ENCODE measurements at regions not wholly inside any gene's neighbourhood (a gene's known extent, or its start where the extent isn't known, plus 50 kb on each side); places are given as distances from the start of the nearest gene placed in this dataset.

- DNase-seq (ENCODE audit: low spot score in 2 of 2): no peak
- Mint-ChIP-seq H3K36me3 (ENCODE audit: insufficient read depth) (peaks cover 3% of the 10 kb centered on the region), H3K27me3 (peaks cover 35% of the 10 kb centered on the region), H3K4me1 (no peaks in the 10 kb centered on the region), H3K9me3 (peaks cover 12% of the 10 kb centered on the region), H3K27ac (ENCODE audit: low read depth) (no peak overlapping the region), H3K4me3 (no peak overlapping the region)
- ATAC-seq (replicated peaks; ENCODE audit: extremely low read depth, poor library complexity, severe bottlenecking): no peak
These were observed 334.5 kb downstream of the PRDM2 start for GRCh38 chr1:14034506-14034905.

GRCh38 chr1:14037101-14037847, 337.3 kb downstream of the PRDM2 start:
- H3K27ac Mint-ChIP-seq (ENCODE audit: low read depth): no peak overlapping the region
- ATAC-seq (replicated peaks; ENCODE audit: extremely low read depth, poor library complexity, severe bottlenecking): no peak

GRCh38 chr1:14039582-14040430, 339.8 kb downstream of the PRDM2 start:
- H3K4me1 Mint-ChIP-seq: no peaks in the 10 kb centered on the region
- no peaks in the 10 kb centered on the region for H3K36me3 Mint-ChIP-seq (ENCODE audit: insufficient read depth)
- no peak overlapping the region for H3K4me3 Mint-ChIP-seq
- DNase-seq (ENCODE audit: low spot score in 2 of 2) (no peak), ATAC-seq (replicated peaks; ENCODE audit: extremely low read depth, poor library complexity, severe bottlenecking) (no peak)
- H3K27ac Mint-ChIP-seq (ENCODE audit: low read depth): no peak overlapping the region
- H3K9me3 Mint-ChIP-seq: peaks cover 30% of the 10 kb centered on the region
- H3K27me3 Mint-ChIP-seq: peaks cover 13% of the 10 kb centered on the region

More at GRCh38 chr1:14037101-14037847, 337.3 kb downstream of the PRDM2 start:
- peaks cover 3% of the 10 kb centered on the region for H3K36me3 Mint-ChIP-seq (ENCODE audit: insufficient read depth)
- DNase-seq (ENCODE audit: low spot score in 2 of 2): no peak
- no peak overlapping the region for H3K4me3 Mint-ChIP-seq
- peaks cover 24% of the 10 kb centered on the region for H3K9me3 Mint-ChIP-seq
- no peaks in the 10 kb centered on the region for H3K4me1 Mint-ChIP-seq
- peaks cover 26% of the 10 kb centered on the region for H3K27me3 Mint-ChIP-seq

- no peak for DNase-seq (ENCODE audit: low spot score in 2 of 2)
- H3K36me3 Mint-ChIP-seq (ENCODE audit: insufficient read depth): no peaks in the 10 kb centered on the region
- ATAC-seq (replicated peaks; ENCODE audit: extremely low read depth, poor library complexity, severe bottlenecking): no peak
- H3K4me1 Mint-ChIP-seq: no peaks in the 10 kb centered on the region
- no peak overlapping the region for H3K4me3 Mint-ChIP-seq
- H3K27me3 Mint-ChIP-seq: peaks cover 30% of the 10 kb centered on the region
- no peaks in the 10 kb centered on the region for H3K9me3 Mint-ChIP-seq
- H3K27ac Mint-ChIP-seq (ENCODE audit: low read depth): no peak overlapping the region
These were observed 350.0 kb downstream of the PRDM2 start for GRCh38 chr1:14049965-14050364.

- no peak for DNase-seq (ENCODE audit: low spot score in 2 of 2)
These were observed 355.6 kb downstream of the PRDM2 start for GRCh38 chr1:14055442-14056223.

GRCh38 chr1:14057640-14058039, 357.7 kb downstream of the PRDM2 start:
- ATAC-seq (replicated peaks; ENCODE audit: extremely low read depth, poor library complexity, severe bottlenecking) (no peak), DNase-seq (ENCODE audit: low spot score in 2 of 2) (no peak)
- H3K4me3 Mint-ChIP-seq: no peak overlapping the region
- no peaks in the 10 kb centered on the region for H3K36me3 Mint-ChIP-seq (ENCODE audit: insufficient read depth)
- H3K27ac Mint-ChIP-seq (ENCODE audit: low read depth): no peak overlapping the region
- no peaks in the 10 kb centered on the region for H3K4me1 Mint-ChIP-seq
- no peaks in the 10 kb centered on the region for H3K9me3 Mint-ChIP-seq
- peaks cover 14% of the 10 kb centered on the region for H3K27me3 Mint-ChIP-seq

More at GRCh38 chr1:14055442-14056223, 355.6 kb downstream of the PRDM2 start:
- H3K4me1 Mint-ChIP-seq: no peaks in the 10 kb centered on the region
- no peak for ATAC-seq (replicated peaks; ENCODE audit: extremely low read depth, poor library complexity, severe bottlenecking)
- H3K36me3 Mint-ChIP-seq (ENCODE audit: insufficient read depth): no peaks in the 10 kb centered on the region
- H3K9me3 Mint-ChIP-seq: no peaks in the 10 kb centered on the region
- H3K4me3 Mint-ChIP-seq: no peak overlapping the region
- peaks cover 13% of the 10 kb centered on the region for H3K27me3 Mint-ChIP-seq
- H3K27ac Mint-ChIP-seq (ENCODE audit: low read depth): no peak overlapping the region

- Mint-ChIP-seq H3K27me3 (peaks cover 12% of the 10 kb centered on the region), H3K9me3 (no peaks in the 10 kb centered on the region), H3K4me3 (no peak overlapping the region), H3K27ac (ENCODE audit: low read depth) (no peak overlapping the region), H3K36me3 (ENCODE audit: insufficient read depth) (no peaks in the 10 kb centered on the region), H3K4me1 (no peaks in the 10 kb centered on the region)
- ATAC-seq (replicated peaks; ENCODE audit: extremely low read depth, poor library complexity, severe bottlenecking) (no peak), DNase-seq (ENCODE audit: low spot score in 2 of 2) (no peak)
These were observed 361.2 kb downstream of the PRDM2 start for GRCh38 chr1:14061204-14061603.

GRCh38 chr1:14061722-14062121, 361.7 kb downstream of the PRDM2 start:
- H3K27me3 Mint-ChIP-seq: peaks cover 12% of the 10 kb centered on the region
- no peaks in the 10 kb centered on the region for H3K9me3 Mint-ChIP-seq
- no peak overlapping the region for H3K27ac Mint-ChIP-seq (ENCODE audit: low read depth)
- ATAC-seq (replicated peaks; ENCODE audit: extremely low read depth, poor library complexity, severe bottlenecking): no peak
- H3K4me1 Mint-ChIP-seq: no peaks in the 10 kb centered on the region
- no peaks in the 10 kb centered on the region for H3K36me3 Mint-ChIP-seq (ENCODE audit: insufficient read depth)
- DNase-seq (ENCODE audit: low spot score in 2 of 2): no peak
- no peak overlapping the region for H3K4me3 Mint-ChIP-seq

- H3K27ac Mint-ChIP-seq (ENCODE audit: low read depth): no peak overlapping the region
- ATAC-seq (replicated peaks; ENCODE audit: extremely low read depth, poor library complexity, severe bottlenecking) (no peak), DNase-seq (ENCODE audit: low spot score in 2 of 2) (no peak)
- no peaks in the 10 kb centered on the region for H3K9me3 Mint-ChIP-seq
- no peak overlapping the region for H3K4me3 Mint-ChIP-seq
- no peaks in the 10 kb centered on the region for H3K36me3 Mint-ChIP-seq (ENCODE audit: insufficient read depth)
- no peaks in the 10 kb centered on the region for H3K4me1 Mint-ChIP-seq
- H3K27me3 Mint-ChIP-seq: peaks cover 18% of the 10 kb centered on the region
These were observed 362.7 kb downstream of the PRDM2 start for GRCh38 chr1:14062669-14063068.

- no peak for DNase-seq (ENCODE audit: low spot score in 2 of 2)
- ATAC-seq (replicated peaks; ENCODE audit: extremely low read depth, poor library complexity, severe bottlenecking): no peak
These were observed 364.9 kb downstream of the PRDM2 start for GRCh38 chr1:14064649-14065442.

GRCh38 chr1:14065486-14065885, 365.5 kb downstream of the PRDM2 start:
- Mint-ChIP-seq H3K9me3 (no peaks in the 10 kb centered on the region), H3K4me1 (no peaks in the 10 kb centered on the region), H3K27ac (ENCODE audit: low read depth) (no peak overlapping the region), H3K27me3 (peaks cover 19% of the 10 kb centered on the region), H3K36me3 (ENCODE audit: insufficient read depth) (no peaks in the 10 kb centered on the region), H3K4me3 (no peak overlapping the region)
- ATAC-seq (replicated peaks; ENCODE audit: extremely low read depth, poor library complexity, severe bottlenecking) (no peak), DNase-seq (ENCODE audit: low spot score in 2 of 2) (no peak)

More at GRCh38 chr1:14064649-14065442, 364.9 kb downstream of the PRDM2 start:
- Mint-ChIP-seq H3K4me3 (no peak overlapping the region), H3K4me1 (no peaks in the 10 kb centered on the region), H3K9me3 (no peaks in the 10 kb centered on the region), H3K36me3 (ENCODE audit: insufficient read depth) (no peaks in the 10 kb centered on the region), H3K27ac (ENCODE audit: low read depth) (no peak overlapping the region), H3K27me3 (peaks cover 20% of the 10 kb centered on the region)

- no peaks in the 10 kb centered on the region for H3K36me3 Mint-ChIP-seq (ENCODE audit: insufficient read depth)
- ATAC-seq (replicated peaks; ENCODE audit: extremely low read depth, poor library complexity, severe bottlenecking) (no peak), DNase-seq (ENCODE audit: low spot score in 2 of 2) (no peak)
- no peak overlapping the region for H3K4me3 Mint-ChIP-seq
- no peak overlapping the region for H3K27ac Mint-ChIP-seq (ENCODE audit: low read depth)
- no peaks in the 10 kb centered on the region for H3K9me3 Mint-ChIP-seq
- H3K4me1 Mint-ChIP-seq: no peaks in the 10 kb centered on the region
- peaks cover 7% of the 10 kb centered on the region for H3K27me3 Mint-ChIP-seq
These were observed 367.0 kb downstream of the PRDM2 start for GRCh38 chr1:14067036-14067435.

All from central memory CD8-positive, alpha-beta T cell (primary cell).